Brain microvascular endothelial cell (primary cell): ENCODE measurements at regions not wholly inside any gene's neighbourhood (a gene's known extent, or its start where the extent isn't known, plus 50 kb on each side); places are given as distances from the start of the nearest gene placed in this dataset.
A peak's percentile ranks its signal among the peaks of the same experiment; 100 is the strongest.

Experiments
- DNase-seq: peaks from one replicate; pipeline ENCODE4 v3.0.0-alpha.2; 2020
- H3K27ac ChIP-seq: fragments of 250-450 bp; sonication (Bioruptor Pico); 2 replicates; pipeline ENCODE4 v1.5.1; 2020; ENCODE audit warnings: mild to moderate bottlenecking, moderate library complexity
- H3K27me3 ChIP-seq: fragments of 250-450 bp; sonication (Bioruptor Pico); replicated peaks from 2 replicates; pipeline ENCODE4 v1.5.1; 2020; ENCODE audit warnings: mild to moderate bottlenecking
- H3K36me3 ChIP-seq: fragments of 250-450 bp; sonication (Bioruptor Pico); replicated peaks from 2 replicates; pipeline ENCODE4 v1.5.1; 2020; ENCODE audit warnings: mild to moderate bottlenecking
- H3K4me3 ChIP-seq: 2 replicates; pipeline ENCODE4 v1.5.1; 2011; ENCODE audit warnings: low read depth, mild to moderate bottlenecking, control low read depth, low read length, moderate library complexity
- in situ Hi-C: cut with HindIII; loops from 2 replicates; pipeline ENCODE4 v1.10.0; 2017; ENCODE audit warnings: low sequenced_read_pairs, low pct_ligation_motif_present
- TF ChIP-seq, protein P1 (sequence below): IDR thresholded peaks from 2 replicates; pipeline ENCODE4 v1.5.1; 2011; ENCODE audit warnings: low read depth, mild to moderate bottlenecking, moderate library complexity, low read length, control low read depth, inconsistent platforms; ENCODE audit errors: missing control alignments

DNA sequence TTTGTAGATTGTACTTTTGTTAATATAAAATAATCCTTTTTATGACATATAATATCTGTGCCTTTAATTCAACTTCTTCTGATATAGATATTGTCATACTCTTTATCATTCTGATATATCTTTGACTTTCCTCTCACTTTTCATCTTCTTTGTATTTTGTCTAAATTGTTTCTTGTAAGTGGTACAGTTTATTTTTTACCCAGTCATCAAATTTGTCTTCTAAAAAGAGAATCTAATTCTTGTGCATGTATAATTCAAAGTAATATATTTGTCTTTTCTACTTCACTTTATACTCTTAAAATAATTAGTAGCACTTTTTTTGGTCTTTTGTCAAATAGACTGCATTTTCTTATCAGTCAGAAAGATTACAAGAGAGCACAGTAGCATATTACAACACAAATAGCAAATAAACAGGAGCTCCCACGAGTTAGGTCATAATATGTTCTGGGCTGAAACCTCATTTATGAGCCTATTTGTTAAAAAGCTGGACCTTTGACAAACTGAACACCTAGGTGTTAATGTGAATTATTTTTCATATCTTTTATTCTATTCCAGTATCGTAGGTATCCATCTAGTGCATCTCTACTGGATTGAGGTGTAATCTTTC is 379.7 kb upstream of the B3GALT2 start:
- DNase-seq = no peak
- in situ Hi-C loops = no loop called here
- Histone ChIP-seq H3K27me3 (no peaks in the 10 kb centered on the region), H3K27ac (no peak overlapping the region), H3K4me3 (no peak overlapping the region), H3K36me3 (no peaks in the 10 kb centered on the region)
- TF ChIP-seq, protein P1, sequence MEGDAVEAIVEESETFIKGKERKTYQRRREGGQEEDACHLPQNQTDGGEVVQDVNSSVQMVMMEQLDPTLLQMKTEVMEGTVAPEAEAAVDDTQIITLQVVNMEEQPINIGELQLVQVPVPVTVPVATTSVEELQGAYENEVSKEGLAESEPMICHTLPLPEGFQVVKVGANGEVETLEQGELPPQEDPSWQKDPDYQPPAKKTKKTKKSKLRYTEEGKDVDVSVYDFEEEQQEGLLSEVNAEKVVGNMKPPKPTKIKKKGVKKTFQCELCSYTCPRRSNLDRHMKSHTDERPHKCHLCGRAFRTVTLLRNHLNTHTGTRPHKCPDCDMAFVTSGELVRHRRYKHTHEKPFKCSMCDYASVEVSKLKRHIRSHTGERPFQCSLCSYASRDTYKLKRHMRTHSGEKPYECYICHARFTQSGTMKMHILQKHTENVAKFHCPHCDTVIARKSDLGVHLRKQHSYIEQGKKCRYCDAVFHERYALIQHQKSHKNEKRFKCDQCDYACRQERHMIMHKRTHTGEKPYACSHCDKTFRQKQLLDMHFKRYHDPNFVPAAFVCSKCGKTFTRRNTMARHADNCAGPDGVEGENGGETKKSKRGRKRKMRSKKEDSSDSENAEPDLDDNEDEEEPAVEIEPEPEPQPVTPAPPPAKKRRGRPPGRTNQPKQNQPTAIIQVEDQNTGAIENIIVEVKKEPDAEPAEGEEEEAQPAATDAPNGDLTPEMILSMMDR = no peak

DNA sequence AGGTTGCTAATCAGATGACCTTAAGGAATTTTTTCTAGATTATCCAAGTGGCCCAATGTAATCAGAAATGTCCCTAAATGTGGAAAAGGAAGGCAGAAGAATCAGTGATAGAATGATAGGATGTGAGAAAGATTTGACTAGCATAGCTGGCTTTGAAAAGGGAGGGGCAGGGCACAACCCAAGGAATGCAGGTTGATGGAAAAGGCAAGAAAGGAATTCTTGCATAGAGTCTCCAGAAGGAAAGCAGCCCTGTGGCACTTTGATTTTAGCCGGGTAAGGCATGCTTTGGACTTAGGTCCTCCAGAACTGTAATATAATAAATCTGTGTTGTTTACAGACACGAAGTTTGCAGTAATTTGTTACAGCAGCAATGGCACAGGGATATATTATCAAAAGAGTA is 375.7 kb upstream of the B3GALT2 start:
- H3K4me3 ChIP-seq = no peak overlapping the region
- no peaks in the 10 kb centered on the region for H3K27me3 ChIP-seq
- H3K27ac ChIP-seq = no peak overlapping the region
- H3K36me3 ChIP-seq = no peaks in the 10 kb centered on the region
- TF ChIP-seq, protein P1 = no peak
- DNase-seq = no peak
- in situ Hi-C loops = no loop called here

DNA sequence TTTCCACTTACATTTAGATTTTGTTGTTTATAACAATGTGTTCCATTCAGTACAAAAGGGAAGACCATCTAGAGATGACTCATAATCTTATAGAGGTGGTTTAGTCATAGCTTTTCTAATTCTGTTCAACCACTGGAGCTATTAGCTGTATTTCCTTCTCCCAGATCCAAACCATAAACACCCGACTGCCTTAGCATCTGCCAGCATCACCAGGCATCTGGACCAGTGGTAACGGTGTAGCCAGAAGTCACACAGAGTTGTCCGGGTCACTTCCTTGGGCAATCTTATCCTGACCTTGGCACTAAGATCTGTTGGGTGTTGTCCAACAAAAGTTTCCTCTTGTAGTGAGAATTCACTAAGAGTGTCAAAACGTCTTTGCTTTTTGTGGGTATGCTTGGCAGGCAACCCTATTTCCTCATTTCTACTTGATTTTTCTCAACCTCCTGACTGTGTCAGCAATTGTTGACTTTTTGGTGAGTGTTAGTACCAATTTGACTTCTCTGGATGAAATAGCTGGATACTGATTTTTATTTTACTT is 372.1 kb upstream of the B3GALT2 start:
- TF ChIP-seq, protein P1 = no peak
- peak; percentile 50 for DNase-seq
- no peaks in the 10 kb centered on the region for H3K27me3 ChIP-seq
- H3K4me3 ChIP-seq = no peak overlapping the region
- H3K36me3 ChIP-seq = no peaks in the 10 kb centered on the region
- in situ Hi-C loops = no loop called here
- no peak overlapping the region for H3K27ac ChIP-seq

DNA sequence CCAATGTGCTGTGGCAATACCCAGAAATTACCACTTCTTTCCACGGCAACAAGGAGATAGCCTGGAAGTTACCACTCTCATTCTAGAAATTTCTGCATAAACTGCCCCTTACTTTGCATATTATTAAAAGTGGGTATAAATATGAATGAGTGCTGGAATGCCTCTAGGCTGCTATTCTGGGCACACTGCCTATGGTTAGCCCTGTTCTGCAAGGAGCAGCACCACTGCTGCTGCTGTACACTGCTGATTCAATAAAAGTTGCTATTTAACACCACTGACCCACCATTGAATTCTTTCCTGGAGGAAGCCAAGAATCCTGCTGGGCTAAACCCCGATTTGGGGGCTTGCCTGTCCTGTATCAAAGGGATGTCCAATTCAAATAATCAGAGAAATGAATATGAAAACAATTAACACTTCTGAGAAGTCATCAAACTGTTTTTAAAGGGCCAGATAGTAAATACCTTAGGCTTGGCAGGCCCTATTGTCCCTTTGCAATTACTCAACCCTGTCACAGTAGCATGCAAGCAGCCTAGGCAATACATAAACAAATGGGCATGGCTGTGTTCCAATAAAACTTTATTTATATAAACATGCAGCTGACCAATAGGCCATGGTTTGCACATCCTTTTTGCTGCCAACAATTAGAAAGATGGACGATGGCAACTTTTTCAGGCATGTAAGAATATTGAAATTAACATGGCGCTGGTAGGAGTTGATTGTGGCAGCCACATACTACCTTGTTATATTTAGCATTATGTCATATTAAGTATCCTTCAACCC is 369.4 kb upstream of the B3GALT2 start:
- DNase-seq = no peak
- Histone ChIP-seq H3K36me3 (no peaks in the 10 kb centered on the region), H3K27me3 (no peaks in the 10 kb centered on the region), H3K4me3 (no peak overlapping the region), H3K27ac (no peak overlapping the region)
- in situ Hi-C loops = no loop called here
- TF ChIP-seq, protein P1 = no peak

DNA sequence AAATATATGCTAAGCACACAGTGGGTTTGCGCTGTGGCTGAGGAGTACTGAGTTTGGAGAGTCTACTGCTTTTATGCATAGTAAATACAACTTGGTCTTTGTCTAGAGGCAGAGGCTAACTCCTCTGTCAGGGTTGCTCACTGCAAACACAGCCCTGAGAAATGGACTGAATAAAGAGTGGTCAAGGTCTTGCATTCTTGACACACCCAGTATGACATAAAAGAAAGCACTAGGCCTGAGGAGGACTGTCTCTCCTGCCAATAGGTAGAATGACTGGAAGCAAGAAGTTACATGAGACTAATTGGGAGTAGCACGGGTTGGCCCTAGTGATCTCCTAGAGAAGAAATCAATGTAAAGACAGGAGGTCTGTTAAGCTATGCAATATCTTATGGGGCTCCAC is 367.2 kb upstream of the B3GALT2 start:
- no peak for DNase-seq
- Histone ChIP-seq H3K27ac (no peak overlapping the region), H3K36me3 (no peaks in the 10 kb centered on the region), H3K4me3 (no peak overlapping the region), H3K27me3 (no peaks in the 10 kb centered on the region)
- TF ChIP-seq, protein P1 = no peak
- in situ Hi-C loops = no loop called here
